ENCODE measurements at regions not wholly inside any gene's neighbourhood (a gene's known extent, or its start where the extent isn't known, plus 50 kb on each side); places are given as distances from the start of the nearest gene placed in this dataset.

DNA sequence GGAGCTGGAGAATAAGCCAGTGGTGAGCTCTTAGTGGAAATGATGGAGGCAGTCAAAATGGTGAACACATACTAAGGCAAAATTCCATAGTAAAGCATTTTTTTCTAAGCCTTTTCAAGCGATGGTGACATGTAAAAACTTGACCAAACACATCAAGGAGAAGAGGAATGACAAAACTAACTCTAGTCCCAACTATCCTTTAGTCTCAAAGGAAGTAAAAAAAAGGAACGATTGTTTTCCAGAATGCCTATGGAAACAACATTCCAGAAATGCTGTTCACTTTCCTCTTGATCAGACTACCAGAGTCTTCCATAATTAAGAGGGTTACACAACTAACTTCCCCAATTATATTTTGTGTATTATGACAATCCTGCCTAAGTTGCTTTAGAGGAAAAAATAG lies 715.6 kb downstream of the EPHA4 start:
- Histone ChIP-seq H3K4me2 (no peak overlapping the region), H3K4me1 (ENCODE audit: insufficient read depth) (no peaks in the 10 kb centered on the region), H3K4me3 (no peak overlapping the region), H2AFZ (no peak overlapping the region), H4K20me1 (ENCODE audit: insufficient read depth, poor library complexity, severe bottlenecking) (no peaks in the 10 kb centered on the region), H3K9me3 (ENCODE audit: low read depth) (no peaks in the 10 kb centered on the region), H3K27me3 (no peaks in the 10 kb centered on the region), H3K79me2 (no peaks in the 10 kb centered on the region), H3K36me3 (replicated peaks; ENCODE audit: insufficient read depth, low read depth) (no peaks in the 10 kb centered on the region), H3K27ac (no peak overlapping the region), H3K9me2 (replicated peaks; ENCODE audit: insufficient read depth) (no peaks in the 10 kb centered on the region)
- TF ChIP-seq CTCF (IDR thresholded peaks at IDR 0.05; ENCODE audit: poor library complexity) (no peak), EZH2 (IDR thresholded peaks at IDR 0.05; ENCODE audit: borderline replicate concordance) (no peak), EZH2phosphoT487 (IDR thresholded peaks at IDR 0.05; ENCODE audit: low read depth, severe bottlenecking, unreplicated experiment) (no peak)
- DNase-seq (ENCODE audit: low spot score), result no peak
- 85% methylated on average over 2 of the region's 2 CpGs for WGBS (ENCODE audit: low lambda C conversion rate, missing lambda C conversion rate)

DNA sequence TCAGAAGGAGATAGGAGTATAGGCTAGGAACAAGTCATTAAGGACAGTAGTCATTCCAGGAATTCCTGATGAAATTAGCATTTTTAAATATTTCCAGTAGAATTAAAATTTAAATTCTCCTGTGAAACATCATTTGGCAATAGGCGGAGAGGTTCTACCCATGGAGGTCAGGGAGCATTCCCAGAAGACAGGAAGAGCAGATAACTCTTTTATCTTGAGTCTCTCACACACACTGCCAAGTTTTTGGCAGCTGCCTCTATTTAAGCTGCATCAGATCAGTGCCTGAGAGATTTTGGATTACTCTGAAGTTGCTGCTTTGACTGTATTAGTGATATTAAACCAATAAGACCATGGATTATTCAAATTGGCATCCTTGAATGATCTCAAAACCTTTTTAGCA lies 714.7 kb downstream of the EPHA4 start:
- no peak overlapping the region for H3K27ac ChIP-seq
- H3K36me3 ChIP-seq (replicated peaks; ENCODE audit: insufficient read depth, low read depth), result no peaks in the 10 kb centered on the region
- no peak overlapping the region for H3K4me3 ChIP-seq
- H3K4me2 ChIP-seq, result no peak overlapping the region
- H3K9me3 ChIP-seq (ENCODE audit: low read depth), result no peaks in the 10 kb centered on the region
- no peaks in the 10 kb centered on the region for H3K4me1 ChIP-seq (ENCODE audit: insufficient read depth)
- no peaks in the 10 kb centered on the region for H3K27me3 ChIP-seq
- no peaks in the 10 kb centered on the region for H3K79me2 ChIP-seq
- H3K9me2 ChIP-seq (replicated peaks; ENCODE audit: insufficient read depth), result no peaks in the 10 kb centered on the region
- H2AFZ ChIP-seq, result no peak overlapping the region
- WGBS (ENCODE audit: low lambda C conversion rate, missing lambda C conversion rate), result 84% methylated on average over 1 of the region's 1 CpG
- DNase-seq (ENCODE audit: low spot score), result no peak
- no peaks in the 10 kb centered on the region for H4K20me1 ChIP-seq (ENCODE audit: insufficient read depth, poor library complexity, severe bottlenecking)
- TF ChIP-seq CTCF (IDR thresholded peaks at IDR 0.05; ENCODE audit: poor library complexity) (no peak), EZH2 (IDR thresholded peaks at IDR 0.05; ENCODE audit: borderline replicate concordance) (no peak), EZH2phosphoT487 (IDR thresholded peaks at IDR 0.05; ENCODE audit: low read depth, severe bottlenecking, unreplicated experiment) (no peak)

DNA sequence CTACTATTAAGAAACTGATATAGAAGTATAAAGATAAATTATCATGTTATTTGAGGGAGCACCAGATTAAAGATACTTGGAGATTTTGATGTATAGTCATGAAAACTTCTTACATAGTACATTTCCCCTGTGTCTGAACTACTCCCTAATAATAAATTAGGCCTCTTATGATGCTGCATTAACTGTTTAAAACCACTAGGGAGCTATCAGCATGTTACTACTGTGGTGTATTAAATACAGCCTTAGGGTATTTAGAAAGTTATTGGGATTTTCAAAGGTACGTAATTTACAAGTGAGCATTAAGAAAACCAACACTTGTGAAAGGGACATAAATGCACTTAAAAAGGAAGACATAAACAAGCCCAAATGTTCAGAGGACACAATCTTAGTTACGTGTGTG lies 714.0 kb downstream of the EPHA4 start:
- no peaks in the 10 kb centered on the region for H3K9me3 ChIP-seq (ENCODE audit: low read depth)

More for the DNA sequence above, 714.0 kb downstream of the EPHA4 start:
- Histone ChIP-seq H3K4me1 (ENCODE audit: insufficient read depth) (no peaks in the 10 kb centered on the region), H3K9me2 (replicated peaks; ENCODE audit: insufficient read depth) (no peaks in the 10 kb centered on the region), H2AFZ (no peak overlapping the region), H4K20me1 (ENCODE audit: insufficient read depth, poor library complexity, severe bottlenecking) (no peaks in the 10 kb centered on the region), H3K36me3 (replicated peaks; ENCODE audit: insufficient read depth, low read depth) (no peaks in the 10 kb centered on the region), H3K4me3 (no peak overlapping the region), H3K27ac (no peak overlapping the region), H3K79me2 (no peaks in the 10 kb centered on the region), H3K4me2 (no peak overlapping the region), H3K27me3 (no peaks in the 10 kb centered on the region)
- WGBS (ENCODE audit: low lambda C conversion rate, missing lambda C conversion rate), result 73% methylated on average over 2 of the region's 2 CpGs
- DNase-seq (ENCODE audit: low spot score), result no peak
- TF ChIP-seq CTCF (IDR thresholded peaks at IDR 0.05; ENCODE audit: poor library complexity) (no peak), EZH2phosphoT487 (IDR thresholded peaks at IDR 0.05; ENCODE audit: low read depth, severe bottlenecking, unreplicated experiment) (no peak), EZH2 (IDR thresholded peaks at IDR 0.05; ENCODE audit: borderline replicate concordance) (no peak)

Data from hepatocyte (in vitro differentiated cells).